Glutamatergic neuron (in vitro differentiated cells): ENCODE measurements at regions not wholly inside any gene's neighbourhood (a gene's known extent, or its start where the extent isn't known, plus 50 kb on each side); places are given as distances from the start of the nearest gene placed in this dataset.
"Not testable (repeated sequence)": the region's sequence is repeated elsewhere in the genome, so short reads cannot be mapped to it uniquely, and the experiment has no call there.

Experiments used
- DNase-seq: peaks from one replicate; pipeline ENCODE4 v3.0.0; 2022
- H3K27ac Mint-ChIP-seq: one replicate; pipeline ENCODE4 v1.8.0; 2020; ENCODE audit warnings: mild to moderate bottlenecking, mixed read lengths, inconsistent platforms; ENCODE audit not compliant: unreplicated experiment
- H3K27me3 Mint-ChIP-seq: one replicate; pipeline ENCODE4 v1.8.0; 2020; ENCODE audit warnings: mild to moderate bottlenecking, moderate library complexity, mixed read lengths, inconsistent platforms; ENCODE audit not compliant: unreplicated experiment
- H3K36me3 Mint-ChIP-seq: one replicate; pipeline ENCODE4 v1.8.0; 2020; ENCODE audit warnings: mild to moderate bottlenecking, mixed read lengths, inconsistent platforms; ENCODE audit not compliant: unreplicated experiment
- H3K4me1 Mint-ChIP-seq: one replicate; pipeline ENCODE4 v1.8.0; 2020; ENCODE audit warnings: mild to moderate bottlenecking, low read depth, mixed read lengths, inconsistent platforms; ENCODE audit not compliant: unreplicated experiment
- H3K4me3 Mint-ChIP-seq: one replicate; pipeline ENCODE4 v1.8.0; 2020; ENCODE audit warnings: mild to moderate bottlenecking, mixed read lengths, inconsistent platforms; ENCODE audit not compliant: unreplicated experiment
- H3K9me3 Mint-ChIP-seq: one replicate; pipeline ENCODE4 v1.8.0; 2020; ENCODE audit warnings: mild to moderate bottlenecking, moderate library complexity, mixed read lengths, inconsistent platforms; ENCODE audit not compliant: unreplicated experiment
- CTCF ChIP-seq: fragments of 200-600 bp; sonication (generic); IDR thresholded peaks from one replicate; pipeline ENCODE4 v1.5.0; 2021; ENCODE audit not compliant: partially characterized antibody, unreplicated experiment

- Mint-ChIP-seq H3K9me3 (peaks cover 3% of the 10 kb centered on the region), H3K36me3 (peaks cover 5% of the 10 kb centered on the region), H3K4me1 (no peaks in the 10 kb centered on the region), H3K27me3 (peaks cover 3% of the 10 kb centered on the region), H3K27ac (no peak overlapping the region), H3K4me3 (no peak overlapping the region)
- no peak for TF ChIP-seq CTCF
- DNase-seq, result no peak
Observed at GRCh38 chr4:81326581-81326980, 111.6 kb upstream of the PRKG2 start.

- not testable (repeated sequence) for H3K9me3 Mint-ChIP-seq, DNase-seq, H3K4me3 Mint-ChIP-seq, H3K27ac Mint-ChIP-seq, H3K27me3 Mint-ChIP-seq, H3K36me3 Mint-ChIP-seq, H3K4me1 Mint-ChIP-seq
Observed at GRCh38 chr4:81324594-81324993, 109.6 kb upstream of the PRKG2 start.

- no peaks in the 10 kb centered on the region for H3K27me3 Mint-ChIP-seq
- peaks cover 3% of the 10 kb centered on the region for H3K4me1 Mint-ChIP-seq
- H3K36me3 Mint-ChIP-seq, result peaks cover 5% of the 10 kb centered on the region
- H3K27ac Mint-ChIP-seq, result no peak overlapping the region
- DNase-seq, result no peak
- H3K9me3 Mint-ChIP-seq, result peaks cover 7% of the 10 kb centered on the region
- no peak for TF ChIP-seq CTCF
- no peak overlapping the region for H3K4me3 Mint-ChIP-seq
Observed at GRCh38 chr4:81319657-81320056, 104.6 kb upstream of the PRKG2 start.

- no peak for TF ChIP-seq CTCF
- H3K4me1 Mint-ChIP-seq, result peaks cover 8% of the 10 kb centered on the region
- no peak overlapping the region for H3K4me3 Mint-ChIP-seq
- no peaks in the 10 kb centered on the region for H3K36me3 Mint-ChIP-seq
- H3K27ac Mint-ChIP-seq, result no peak overlapping the region
- no peak for DNase-seq
- no peaks in the 10 kb centered on the region for H3K27me3 Mint-ChIP-seq
- H3K9me3 Mint-ChIP-seq, result peaks cover 3% of the 10 kb centered on the region
Observed at GRCh38 chr4:81314897-81315470, 100.0 kb upstream of the PRKG2 start.

- no peak for DNase-seq
Observed at GRCh38 chr4:81314196-81314896, 99.3 kb upstream of the PRKG2 start.

More at GRCh38 chr4:81314196-81314896, 99.3 kb upstream of the PRKG2 start:
- no peaks in the 10 kb centered on the region for H3K36me3 Mint-ChIP-seq
- no peak overlapping the region for H3K4me3 Mint-ChIP-seq
- no peak for TF ChIP-seq CTCF
- H3K4me1 Mint-ChIP-seq, result peaks cover 8% of the 10 kb centered on the region
- peaks cover 3% of the 10 kb centered on the region for H3K9me3 Mint-ChIP-seq
- H3K27ac Mint-ChIP-seq, result no peak overlapping the region
- no peaks in the 10 kb centered on the region for H3K27me3 Mint-ChIP-seq
